Esophagus (tissue), 2 donors: ENCODE measurements at regions not wholly inside any gene's neighbourhood (a gene's known extent, or its start where the extent isn't known, plus 50 kb on each side); places are given as distances from the start of the nearest gene placed in this dataset.

Source experiments
- H3K27ac ChIP-seq, 2 donors: one replicate each; pipeline ENCODE4 v1.5.1; 2013; ENCODE audit warnings: low read depth in 2 of 2, mild to moderate bottlenecking in 2 of 2, inconsistent platforms in 1 of 2, low read length in 1 of 2, moderate library complexity in 1 of 2
- H3K27me3 ChIP-seq, 2 donors: one replicate each; pipeline ENCODE4 v1.6.1; 2013; ENCODE audit warnings: low read length in 2 of 2, control low read depth in 1 of 2, mild to moderate bottlenecking in 1 of 2; ENCODE audit not compliant: insufficient read depth in 2 of 2, control insufficient read depth in 1 of 2
- H3K36me3 ChIP-seq, 2 donors: one replicate each; pipeline ENCODE4 v1.6.1; 2013; ENCODE audit warnings: low read length in 1 of 2; ENCODE audit not compliant: control insufficient read depth in 2 of 2, insufficient read depth in 2 of 2
- H3K4me1 ChIP-seq, 2 donors: one replicate each; pipeline ENCODE4 v1.6.1; 2013; ENCODE audit warnings: low read length in 1 of 2; ENCODE audit not compliant: control insufficient read depth in 2 of 2, insufficient read depth in 2 of 2
- H3K4me3 ChIP-seq, 2 donors: one replicate each; pipeline ENCODE4 v1.5.1; 2013; ENCODE audit warnings: low read length in 2 of 2, mild to moderate bottlenecking in 2 of 2, low read depth in 1 of 2, moderate library complexity in 1 of 2
- H3K9me3 ChIP-seq, 2 donors: one replicate each; pipeline ENCODE4 v1.6.1; 2013; ENCODE audit warnings: mild to moderate bottlenecking in 2 of 2, low read depth in 1 of 2, low read length in 1 of 2, moderate library complexity in 1 of 2; ENCODE audit not compliant: control insufficient read depth in 2 of 2, insufficient read depth in 1 of 2
- WGBS, 2 donors: extraction: QIAGEN DNeasy Blood & Tissue Kit; methylation state at CpG; one replicate each; pipeline ENCODE4 v1.1.7; 2013; 5-methylcytosine and 5-hydroxymethylcytosine counted together
- donor health status: healthy with polysubstance abuse.
- donor health status: Bipolar disorder and iron deficiency.

GRCh38 chr10:28926932-28927331 is 249.6 kb downstream of the BAMBI start:
- Histone ChIP-seq H3K36me3 (no peaks in the 10 kb centered on the region), H3K9me3 (no peaks in the 10 kb centered on the region), H3K27me3 (no peaks in the 10 kb centered on the region), H3K4me1 (no peaks in the 10 kb centered on the region), H3K4me3 (no peak overlapping the region), H3K27ac (no peak overlapping the region)
- 79 to 88% methylated on average over 3 of the region's 3 CpGs for WGBS, 2 donors

- Histone ChIP-seq H3K4me1 (no peaks in the 10 kb centered on the region), H3K9me3 (no peaks in the 10 kb centered on the region), H3K27me3 (no peaks in the 10 kb centered on the region), H3K36me3 (no peaks in the 10 kb centered on the region), H3K4me3 (no peak overlapping the region), H3K27ac (no peak overlapping the region)
- WGBS, 2 donors, result 75 to 77% methylated on average over 2 of the region's 2 CpGs
Observed at GRCh38 chr10:28928484-28928883, 251.2 kb downstream of the BAMBI start.

GRCh38 chr10:28929942-28930341 is 252.6 kb downstream of the BAMBI start:
- H3K36me3 ChIP-seq, result no peaks in the 10 kb centered on the region
- H3K27ac ChIP-seq, result no peak overlapping the region
- H3K27me3 ChIP-seq, result no peaks in the 10 kb centered on the region
- 92 to 93% methylated on average over 3 of the region's 3 CpGs for WGBS, 2 donors
- H3K4me3 ChIP-seq, result no peak overlapping the region
- no peaks in the 10 kb centered on the region for H3K4me1 ChIP-seq
- H3K9me3 ChIP-seq, result no peaks in the 10 kb centered on the region

- Histone ChIP-seq H3K9me3 (no peaks in the 10 kb centered on the region), H3K4me1 (no peaks in the 10 kb centered on the region), H3K27ac (no peak overlapping the region), H3K36me3 (no peaks in the 10 kb centered on the region), H3K4me3 (no peak overlapping the region), H3K27me3 (no peaks in the 10 kb centered on the region)
- WGBS, 2 donors, result 58 to 60% methylated on average over 5 of the region's 5 CpGs
Observed at GRCh38 chr10:28930514-28931495, 253.5 kb downstream of the BAMBI start.

GRCh38 chr10:28935061-28935460 is 257.7 kb downstream of the BAMBI start:
- Histone ChIP-seq H3K9me3 (no peaks in the 10 kb centered on the region), H3K4me1 (no peaks in the 10 kb centered on the region), H3K27me3 (no peaks in the 10 kb centered on the region), H3K36me3 (no peaks in the 10 kb centered on the region), H3K27ac (no peak overlapping the region), H3K4me3 (no peak overlapping the region)
- 87 to 93% methylated on average over 2 of the region's 2 CpGs for WGBS, 2 donors

- Histone ChIP-seq H3K27ac (no peak overlapping the region), H3K36me3 (no peaks in the 10 kb centered on the region), H3K9me3 (no peaks in the 10 kb centered on the region), H3K4me1 (no peaks in the 10 kb centered on the region), H3K27me3 (no peaks in the 10 kb centered on the region), H3K4me3 (no peak overlapping the region)
- 92 to 96% methylated on average over 7 of the region's 7 CpGs for WGBS, 2 donors
Observed at GRCh38 chr10:28937959-28938358, 260.6 kb downstream of the BAMBI start.

- Histone ChIP-seq H3K27ac (no peak overlapping the region), H3K36me3 (no peaks in the 10 kb centered on the region), H3K4me3 (no peak overlapping the region), H3K4me1 (no peaks in the 10 kb centered on the region), H3K27me3 (no peaks in the 10 kb centered on the region), H3K9me3 (no peaks in the 10 kb centered on the region)
- WGBS, 2 donors, result 39 to 56% methylated on average over 1 of the region's 1 CpG
Observed at GRCh38 chr10:28938745-28939144, 261.4 kb downstream of the BAMBI start.

- no peaks in the 10 kb centered on the region for H3K36me3 ChIP-seq
- H3K27me3 ChIP-seq, result no peaks in the 10 kb centered on the region
- no peak overlapping the region for H3K27ac ChIP-seq
- 31 to 33% methylated on average over 29 of the region's 29 CpGs for WGBS, 2 donors
- no peaks in the 10 kb centered on the region for H3K9me3 ChIP-seq
- no peaks in the 10 kb centered on the region for H3K4me1 ChIP-seq
- H3K4me3 ChIP-seq, result no peak overlapping the region
Observed at GRCh38 chr10:28939281-28940157, 262.2 kb downstream of the BAMBI start.

- Histone ChIP-seq H3K9me3 (no peaks in the 10 kb centered on the region), H3K36me3 (no peaks in the 10 kb centered on the region), H3K27me3 (no peaks in the 10 kb centered on the region), H3K4me1 (no peaks in the 10 kb centered on the region), H3K4me3 (no peak overlapping the region), H3K27ac (no peak overlapping the region)
- 47 to 48% methylated on average over 8 of the region's 8 CpGs for WGBS, 2 donors
Observed at GRCh38 chr10:28940158-28940888, 263.0 kb downstream of the BAMBI start.
